Ovary (tissue), 7 donors: ENCODE measurements at regions not wholly inside any gene's neighbourhood (a gene's known extent, or its start where the extent isn't known, plus 50 kb on each side); places are given as distances from the start of the nearest gene placed in this dataset.

Source experiments
- DNase-seq, 5 donors: peaks; one replicate each; pipeline ENCODE4 v3.0.0-alpha.2; 2019 to 2020
- H3K27ac ChIP-seq, 2 donors: fragments of 200-600 bp; one replicate each; pipeline versions ENCODE4 v1.5.1 to v1.8.0; 2019 to 2022
- H3K27me3 ChIP-seq: fragments of 200-600 bp; one replicate; pipeline ENCODE4 v1.8.0; 2022
- H3K36me3 ChIP-seq: fragments of 200-600 bp; sonication (generic); one replicate; pipeline ENCODE4 v1.5.1; 2019
- H3K4me1 ChIP-seq: one replicate; pipeline ENCODE4 v1.8.1; 2013; ENCODE audit warnings: mild to moderate bottlenecking, moderate library complexity; ENCODE audit not compliant: insufficient read depth
- H3K4me3 ChIP-seq: fragments of 200-600 bp; sonication (generic); one replicate; pipeline ENCODE4 v1.5.1; 2017
- H3K9me3 ChIP-seq, 2 donors: fragments of 200-600 bp in 1 of 2; sonication (generic) in 1 of 2; one replicate each; pipeline versions ENCODE4 v1.5.1 to v1.8.1; 2013 to 2019; ENCODE audit warnings: mild to moderate bottlenecking in 1 of 2, moderate library complexity in 1 of 2
- EP300 ChIP-seq: sonication (generic); formaldehyde crosslinking; IDR thresholded peaks from one replicate; pipeline ENCODE4 v1.6.1; 2017; ENCODE audit warnings: antibody characterized with exemption
- POLR2A ChIP-seq: fragments of 450-650 bp; IDR thresholded peaks from one replicate; pipeline ENCODE4 v1.6.1; 2017; ENCODE audit warnings: antibody characterized with exemption, mild to moderate bottlenecking, moderate library complexity
- WGBS, 3 donors: extraction: QIAGEN DNeasy Blood & Tissue Kit in 1 of 3; methylation state at CpG; one replicate each; pipeline versions ENCODE4 v1.1.5 to v1.1.7; 2013 to 2017; 5-methylcytosine and 5-hydroxymethylcytosine counted together
- intact Hi-C, 4 donors: fragments of 100-400 bp; cut with DNase I; formaldehyde crosslinking; loops; one replicate each; pipeline versions ENCODE4 v1.11.0 to v1.15.1; 2022 to 2023
- TF ChIP-seq, protein P1 (sequence below), 3 donors: fragments of 450-650 bp in 2 of 3; fragments of 200-600 bp in 1 of 3; IDR thresholded peaks; one replicate each; pipeline versions ENCODE4 v1.5.1 to v1.8.0; 2016 to 2022; ENCODE audit warnings: antibody characterized with exemption in 3 of 3, mild to moderate bottlenecking in 1 of 3
- donor health status: DM: no; HTN: no; CAD: no; lungs with moderate emphysema.
- donor health status: DM: no; HTN: no; CAD: no.
- donor health status: Bipolar disorder and iron deficiency.
- donor health status: DM: no; HTN: no; CAD: no.
- donor health status: DM: yes; HTN: yes; CAD: no.

DNA sequence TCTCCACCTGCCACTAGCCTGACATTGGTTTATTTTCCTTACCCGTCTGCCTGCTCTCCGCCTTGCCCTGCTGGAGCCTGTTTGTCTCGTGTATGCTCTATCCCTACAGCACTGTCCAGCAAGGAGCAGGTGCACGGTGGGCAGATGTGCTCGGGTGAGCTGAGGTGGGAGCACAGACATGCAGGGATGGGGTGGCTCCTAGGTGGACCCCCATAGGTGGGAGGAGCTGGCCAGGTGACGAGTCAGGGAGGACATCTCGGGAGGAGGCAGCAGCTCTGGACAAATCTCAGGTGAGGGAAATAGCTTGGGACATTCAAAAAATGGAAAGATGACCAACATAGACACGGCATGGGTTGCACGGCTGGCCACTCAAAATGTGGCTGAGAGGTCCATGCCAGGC lies 89.2 kb upstream of the SHANK2 start:
- TF ChIP-seq EP300 = no peak
- TF ChIP-seq POLR2A = no peak
- TF ChIP-seq, protein P1, sequence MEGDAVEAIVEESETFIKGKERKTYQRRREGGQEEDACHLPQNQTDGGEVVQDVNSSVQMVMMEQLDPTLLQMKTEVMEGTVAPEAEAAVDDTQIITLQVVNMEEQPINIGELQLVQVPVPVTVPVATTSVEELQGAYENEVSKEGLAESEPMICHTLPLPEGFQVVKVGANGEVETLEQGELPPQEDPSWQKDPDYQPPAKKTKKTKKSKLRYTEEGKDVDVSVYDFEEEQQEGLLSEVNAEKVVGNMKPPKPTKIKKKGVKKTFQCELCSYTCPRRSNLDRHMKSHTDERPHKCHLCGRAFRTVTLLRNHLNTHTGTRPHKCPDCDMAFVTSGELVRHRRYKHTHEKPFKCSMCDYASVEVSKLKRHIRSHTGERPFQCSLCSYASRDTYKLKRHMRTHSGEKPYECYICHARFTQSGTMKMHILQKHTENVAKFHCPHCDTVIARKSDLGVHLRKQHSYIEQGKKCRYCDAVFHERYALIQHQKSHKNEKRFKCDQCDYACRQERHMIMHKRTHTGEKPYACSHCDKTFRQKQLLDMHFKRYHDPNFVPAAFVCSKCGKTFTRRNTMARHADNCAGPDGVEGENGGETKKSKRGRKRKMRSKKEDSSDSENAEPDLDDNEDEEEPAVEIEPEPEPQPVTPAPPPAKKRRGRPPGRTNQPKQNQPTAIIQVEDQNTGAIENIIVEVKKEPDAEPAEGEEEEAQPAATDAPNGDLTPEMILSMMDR (IDR thresholded peaks at IDR 0.05) = no peak
- peak in 1 of 5 donors; percentile 7 for DNase-seq
- Histone ChIP-seq H3K4me3 (no peak overlapping the region), H3K27me3 (no peaks in the 10 kb centered on the region), H3K4me1 (no peaks in the 10 kb centered on the region), H3K27ac (no peak overlapping the region), H3K36me3 (no peaks in the 10 kb centered on the region), H3K9me3 (no peaks in the 10 kb centered on the region)
- WGBS, 3 donors = 90 to 95% (median 94%) methylated on average over 9 of the region's 9 CpGs
- intact Hi-C loops = no loop called here

- H3K27ac ChIP-seq = no peak overlapping the region
- WGBS, 3 donors = 94 to 96% (median 95%) methylated on average over 8 of the region's 8 CpGs
- intact Hi-C loops = no loop called here
- DNase-seq = no peak
- no peaks in the 10 kb centered on the region for H3K27me3 ChIP-seq
- H3K4me1 ChIP-seq = no peaks in the 10 kb centered on the region
- H3K9me3 ChIP-seq = no peaks in the 10 kb centered on the region
- TF ChIP-seq EP300 (no peak), POLR2A (no peak)
- TF ChIP-seq, protein P1 (IDR thresholded peaks at IDR 0.05) = no peak
- H3K36me3 ChIP-seq = no peaks in the 10 kb centered on the region
- no peak overlapping the region for H3K4me3 ChIP-seq
Observed at GRCh38 chr11:71341173-71341572, 88.8 kb upstream of the SHANK2 start.

- H3K36me3 ChIP-seq = no peaks in the 10 kb centered on the region
- H3K27me3 ChIP-seq = no peaks in the 10 kb centered on the region
- no peak overlapping the region for H3K27ac ChIP-seq
- 73 to 86% (median 86%) methylated on average over 12 of the region's 12 CpGs for WGBS, 3 donors
- intact Hi-C loops = no loop called here
- DNase-seq = peak in 1 of 5 donors; percentile 11
- no peaks in the 10 kb centered on the region for H3K4me1 ChIP-seq
- H3K4me3 ChIP-seq = no peak overlapping the region
- TF ChIP-seq POLR2A (no peak), EP300 (no peak)
- TF ChIP-seq, protein P1 (IDR thresholded peaks at IDR 0.05) = no peak
- H3K9me3 ChIP-seq = no peaks in the 10 kb centered on the region
Observed at GRCh38 chr11:71340086-71340606, 87.8 kb upstream of the SHANK2 start.

DNA sequence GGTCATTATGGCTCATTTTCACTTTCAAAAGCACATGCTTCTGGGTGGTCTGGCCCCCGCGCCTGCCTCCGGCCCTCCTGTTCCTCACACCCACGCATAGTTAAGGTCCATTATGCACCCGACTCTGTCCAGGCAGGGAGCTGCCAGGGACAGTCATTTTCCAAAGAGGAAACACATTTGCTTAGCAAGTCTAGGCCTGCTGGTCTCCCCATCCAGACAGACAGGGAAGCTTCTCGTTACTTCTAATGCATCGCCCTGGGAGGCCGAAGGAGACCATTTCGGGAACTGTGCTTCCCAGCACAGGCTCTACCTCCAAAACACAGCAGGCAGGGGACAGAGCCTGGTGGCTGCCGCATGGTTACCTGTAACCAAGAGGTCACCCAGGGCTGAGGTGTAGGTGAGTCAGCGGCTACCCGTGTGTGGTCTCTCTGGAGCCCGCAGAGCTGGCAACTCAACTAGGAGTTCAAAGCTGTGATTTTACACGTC lies 87.1 kb upstream of the SHANK2 start:
- H3K27me3 ChIP-seq = no peaks in the 10 kb centered on the region
- H3K9me3 ChIP-seq = no peaks in the 10 kb centered on the region
- intact Hi-C loops = no loop called here
- peak in 3 of 5 donors; percentile 17 to 58 (median 32) for DNase-seq
- H3K4me1 ChIP-seq = no peaks in the 10 kb centered on the region
- no peaks in the 10 kb centered on the region for H3K36me3 ChIP-seq
- H3K27ac ChIP-seq = peak overlapping the region in 1 of 2 donors; percentile 39
- TF ChIP-seq POLR2A = no peak
- TF ChIP-seq, protein P1 (IDR thresholded peaks at IDR 0.05) = no peak
- no peak for TF ChIP-seq EP300
- H3K4me3 ChIP-seq = peak overlapping the region; percentile 13
- 29 to 40% (median 34%) methylated on average over 14 of the region's 14 CpGs for WGBS, 3 donors
